ENCODE measurements at regions not wholly inside any gene's neighbourhood (a gene's known extent, or its start where the extent isn't known, plus 50 kb on each side); places are given as distances from the start of the nearest gene placed in this dataset.

GRCh38 chr5:88607492-88607891, 275.5 kb downstream of the MEF2C start:
- TF ChIP-seq EZH2 (IDR thresholded peaks at IDR 0.05; ENCODE audit: insufficient read depth, poor library complexity, severe bottlenecking) (no peak), EZH2phosphoT487 (IDR thresholded peaks at IDR 0.05; ENCODE audit: insufficient read depth, low read depth) (no peak)
